NCI-H146 treated with DMSO at 0.1 percent for 48 hours (cell line): ENCODE measurements at regions not wholly inside any gene's neighbourhood (a gene's known extent, or its start where the extent isn't known, plus 50 kb on each side); places are given as distances from the start of the nearest gene placed in this dataset.

Experiments used
- DNase-seq: peaks from one replicate; lab custom pipeline; 2025; ENCODE audit not compliant: unreplicated experiment; lab: John Stamatoyannopoulos, UW

DNA sequence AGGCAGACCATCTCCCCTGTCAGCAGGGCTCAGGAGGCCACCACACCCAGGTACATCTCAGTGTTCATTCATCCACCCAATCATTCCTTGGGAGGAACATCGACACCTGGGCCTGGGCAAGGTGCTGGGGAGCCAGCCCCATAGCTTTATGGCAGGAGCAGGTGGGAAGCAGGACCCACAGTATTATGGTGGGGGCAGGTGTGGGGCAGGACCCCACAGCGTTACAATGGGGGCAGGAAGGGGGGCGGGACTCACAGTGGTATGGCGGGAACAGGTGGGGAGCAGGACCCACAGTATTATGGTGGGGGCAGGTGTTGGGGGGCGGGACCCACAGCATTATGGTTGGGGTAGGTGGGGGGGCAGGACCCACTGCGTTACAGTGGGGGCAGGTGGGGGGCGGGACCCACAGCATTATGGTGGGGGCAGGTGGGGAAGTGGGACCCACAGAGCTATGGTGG lies 128.9 kb upstream of the HS6ST1 start:
- no peak for DNase-seq

DNA sequence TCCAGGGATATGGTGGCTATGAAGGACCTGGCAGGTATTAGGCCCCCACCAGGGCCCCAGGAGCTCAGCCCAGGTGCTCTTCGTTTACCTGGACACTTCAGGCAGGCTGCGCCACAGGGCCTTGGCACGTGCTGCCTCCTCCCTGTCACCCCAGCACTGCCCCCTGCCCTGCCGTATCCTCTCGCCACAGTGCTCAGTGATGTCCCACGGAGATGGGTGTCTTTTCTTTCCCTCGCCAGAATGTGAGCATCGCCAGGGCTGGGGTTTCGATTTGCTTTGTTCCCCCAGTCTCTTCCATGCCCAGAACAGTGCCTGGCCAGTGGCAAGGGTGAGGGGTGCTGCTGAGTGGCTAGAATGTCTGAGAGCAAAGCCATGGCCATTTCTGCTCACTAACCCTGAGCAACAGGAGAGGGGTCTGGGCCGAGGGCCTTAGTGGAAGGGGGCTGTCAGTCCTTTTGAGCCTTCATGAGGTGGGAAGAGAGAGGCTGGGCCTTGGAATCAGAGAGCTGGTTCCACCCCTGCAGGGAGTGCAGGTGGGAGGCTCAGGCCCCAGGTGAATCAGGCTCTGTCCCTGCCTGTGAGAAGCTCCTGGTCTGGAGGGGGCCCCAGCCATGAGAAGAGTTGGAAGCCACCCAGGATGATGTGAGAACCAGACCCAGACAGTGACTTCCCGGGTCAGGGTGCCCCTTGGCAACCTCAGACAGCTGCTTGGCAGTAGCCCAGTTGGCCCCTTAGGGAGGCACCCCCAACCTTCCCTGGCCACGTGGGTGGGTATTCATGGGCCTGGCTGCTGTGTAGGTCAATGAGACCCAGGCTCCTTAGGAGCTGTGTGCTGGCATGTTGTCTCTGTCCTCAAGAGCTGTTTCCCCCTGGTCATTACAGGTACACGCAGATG lies 129.9 kb upstream of the HS6ST1 start:
- DNase-seq, result no peak

DNA sequence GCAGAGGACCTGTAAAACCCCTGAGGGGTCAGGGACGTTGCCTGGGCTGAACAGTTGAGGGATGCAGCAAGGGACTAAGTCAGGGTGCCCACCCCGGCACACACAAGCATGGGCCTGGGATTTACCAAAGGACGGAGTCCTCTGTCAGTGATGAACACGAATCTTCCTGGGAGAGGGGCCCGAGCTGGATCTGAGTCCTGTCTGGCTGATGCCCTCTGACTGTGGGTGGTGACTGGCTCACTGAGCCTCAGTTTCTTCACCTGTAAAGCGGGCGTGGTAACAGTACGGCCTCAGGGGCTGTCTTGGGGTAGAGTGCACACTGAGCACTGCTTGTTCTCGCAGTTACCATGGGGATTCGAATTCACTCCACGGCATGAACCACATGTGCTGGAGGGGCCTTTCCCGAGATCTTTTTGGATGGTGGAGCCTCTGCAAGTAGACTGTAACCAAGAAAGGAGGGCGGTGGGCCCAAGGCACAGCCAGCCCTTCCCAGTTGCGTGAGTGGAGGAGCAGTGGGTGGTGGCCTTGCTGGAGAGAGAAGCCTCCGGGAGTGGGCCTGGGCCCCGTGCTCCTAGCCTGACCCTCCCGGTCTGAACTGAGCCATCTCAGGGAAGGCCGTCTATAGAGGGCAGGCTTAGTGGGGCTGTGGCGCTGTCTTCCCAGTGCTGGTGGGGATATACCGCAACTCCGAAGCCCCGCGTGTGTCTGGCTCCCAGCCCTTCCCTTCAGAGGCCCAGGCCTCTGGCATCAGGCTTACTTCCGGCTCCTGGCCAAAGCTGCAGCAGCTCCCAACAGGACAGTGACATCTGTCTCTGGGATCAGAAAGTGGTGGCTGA lies 130.8 kb upstream of the HS6ST1 start:
- no peak for DNase-seq

DNA sequence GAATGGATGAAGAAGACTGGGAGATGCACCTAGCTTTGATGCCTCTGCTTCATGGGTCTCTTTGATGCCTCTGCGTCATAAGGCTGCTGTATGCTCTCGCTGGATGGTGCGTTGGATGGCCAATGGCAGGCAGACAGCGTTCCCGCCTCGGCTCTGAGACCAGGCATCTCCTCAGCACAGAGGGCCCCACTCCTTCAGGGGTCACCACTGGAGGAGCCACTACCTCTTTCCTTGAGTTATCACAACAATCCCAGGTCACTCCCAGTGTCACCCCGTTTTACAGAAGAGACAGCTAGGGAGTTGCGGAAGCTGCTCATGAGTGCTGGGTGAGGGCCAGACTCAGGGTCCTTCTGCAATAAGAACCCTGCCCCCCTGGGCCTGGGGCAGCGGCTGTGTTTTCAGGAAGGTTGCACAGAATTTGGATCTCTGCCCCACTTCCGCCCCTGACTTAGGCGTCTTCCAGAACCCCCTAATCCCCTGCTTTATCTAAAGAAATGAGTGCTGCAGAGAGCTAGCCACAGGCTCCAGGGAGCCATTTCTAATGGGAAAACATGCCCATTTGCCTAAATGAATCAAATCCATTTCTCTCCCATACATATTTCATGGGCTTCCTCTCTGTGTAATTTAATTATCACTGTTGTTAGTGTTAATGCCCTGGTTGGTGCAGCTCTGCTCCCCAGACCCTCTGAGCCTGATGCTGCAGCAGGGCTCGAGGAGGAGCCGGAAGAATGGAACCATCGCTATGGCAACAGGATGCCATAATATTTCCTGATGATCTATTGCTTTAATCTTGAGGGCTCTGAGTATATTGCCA lies 131.8 kb upstream of the HS6ST1 start:
- DNase-seq, result no peak

DNA sequence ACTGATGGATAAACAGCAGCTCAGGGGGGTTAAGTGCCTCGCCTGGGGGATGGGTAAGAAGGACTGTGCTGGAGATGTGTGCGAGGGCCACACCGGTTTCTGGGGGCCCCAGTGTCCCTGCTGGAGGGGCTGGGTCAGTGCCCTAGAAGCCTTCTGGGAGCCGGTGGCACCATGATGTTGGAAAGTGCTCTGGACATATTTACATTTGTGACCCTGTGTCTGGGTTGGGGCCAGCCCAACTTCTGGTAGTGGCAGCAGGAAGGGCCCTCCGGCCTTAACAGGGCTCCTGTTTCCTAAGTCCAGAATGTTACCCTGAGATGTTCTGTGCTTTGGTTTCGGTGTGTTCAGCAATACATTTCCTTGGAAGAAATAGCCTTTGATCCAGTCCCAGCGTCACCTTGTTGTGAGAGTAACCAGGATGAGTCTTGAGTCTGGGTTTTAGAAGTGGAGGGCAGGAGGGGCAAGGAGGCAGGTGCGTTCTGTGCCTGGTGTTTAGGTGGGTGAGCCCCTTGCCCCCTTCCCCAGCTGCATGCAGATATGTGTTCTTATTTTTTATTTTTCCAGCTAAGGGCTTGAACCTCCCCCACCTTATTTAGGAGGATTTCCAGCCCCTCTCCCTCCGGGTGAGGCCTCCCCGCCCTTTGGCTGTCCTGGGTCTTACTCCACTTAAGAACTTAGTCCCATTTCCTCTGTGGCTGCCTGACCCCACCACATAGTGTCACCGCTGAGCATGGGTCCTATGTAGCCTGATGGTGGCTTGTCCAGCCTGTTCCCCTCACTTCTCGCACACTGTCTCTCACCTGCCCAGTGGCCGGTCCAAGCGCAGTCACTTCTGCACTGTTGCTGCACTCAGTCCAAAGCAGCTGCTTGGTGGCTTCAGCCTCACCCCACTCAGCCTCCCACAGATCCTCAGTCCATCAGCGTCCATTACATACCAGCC lies 132.7 kb upstream of the HS6ST1 start:
- DNase-seq, result no peak

DNA sequence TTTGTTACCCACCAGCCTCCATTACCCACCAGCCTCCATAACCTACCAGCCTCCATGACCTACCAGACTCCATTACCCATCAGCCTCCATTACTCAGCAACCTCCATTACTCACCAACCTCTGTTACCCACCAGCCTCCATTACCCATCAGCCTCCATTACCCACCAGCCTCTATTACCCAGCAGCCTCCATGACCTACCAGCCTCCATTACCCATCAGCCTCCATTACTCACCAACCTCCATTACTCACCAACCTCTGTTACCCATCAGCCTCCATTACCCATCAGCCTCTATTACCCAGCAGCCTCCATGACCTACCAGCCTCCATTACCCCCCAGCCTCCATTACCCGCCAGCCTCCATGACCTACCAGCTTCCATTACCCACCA lies 133.3 kb upstream of the HS6ST1 start:
- no peak for DNase-seq

DNA sequence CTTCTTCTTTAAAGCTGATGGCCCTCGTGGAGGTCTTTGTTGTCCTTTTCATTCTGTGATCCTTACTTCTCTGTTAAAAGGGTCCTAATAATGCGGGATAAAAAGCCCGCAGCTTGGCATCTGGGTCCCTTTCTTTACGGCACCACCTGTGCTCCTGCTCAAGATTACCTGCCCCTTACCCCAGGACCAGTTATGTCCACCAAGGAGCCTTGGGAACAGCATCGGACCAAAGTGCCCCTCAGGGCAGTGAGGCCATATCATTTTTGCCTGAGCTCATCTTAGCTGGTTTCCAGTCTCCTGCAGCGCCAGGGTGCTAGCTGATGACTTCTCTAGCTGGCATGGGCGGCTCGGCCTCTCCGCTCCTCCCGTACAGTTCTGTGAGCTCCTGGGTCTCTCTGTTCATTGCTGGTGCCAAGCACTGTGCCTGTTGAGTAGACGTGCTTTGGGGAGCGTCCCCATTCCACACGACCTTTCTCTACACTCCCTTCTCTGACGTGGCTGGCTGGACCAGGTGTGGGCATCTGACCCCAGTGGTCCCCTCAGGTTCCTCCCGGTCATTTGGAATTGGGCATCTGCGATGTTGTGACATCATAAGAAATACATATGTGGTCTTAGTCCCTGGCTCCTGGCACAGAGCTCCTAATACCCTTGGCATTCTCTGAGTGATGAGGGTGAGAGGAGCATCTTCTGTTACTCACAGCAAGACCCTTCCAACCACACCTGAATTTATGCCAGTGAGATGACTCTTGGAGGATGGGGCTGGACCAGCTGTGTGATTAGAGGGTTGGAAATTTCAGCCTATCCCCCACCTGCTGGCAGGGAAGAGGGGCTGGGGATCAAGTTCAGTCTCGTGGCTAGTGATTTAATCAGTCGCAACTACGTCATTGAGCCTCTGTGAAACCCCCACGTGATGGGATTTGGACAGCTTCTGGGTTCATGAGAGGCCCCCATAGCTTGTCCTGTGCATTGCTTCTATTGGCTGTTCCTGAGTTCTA lies 134.2 kb upstream of the HS6ST1 start:
- no peak for DNase-seq

DNA sequence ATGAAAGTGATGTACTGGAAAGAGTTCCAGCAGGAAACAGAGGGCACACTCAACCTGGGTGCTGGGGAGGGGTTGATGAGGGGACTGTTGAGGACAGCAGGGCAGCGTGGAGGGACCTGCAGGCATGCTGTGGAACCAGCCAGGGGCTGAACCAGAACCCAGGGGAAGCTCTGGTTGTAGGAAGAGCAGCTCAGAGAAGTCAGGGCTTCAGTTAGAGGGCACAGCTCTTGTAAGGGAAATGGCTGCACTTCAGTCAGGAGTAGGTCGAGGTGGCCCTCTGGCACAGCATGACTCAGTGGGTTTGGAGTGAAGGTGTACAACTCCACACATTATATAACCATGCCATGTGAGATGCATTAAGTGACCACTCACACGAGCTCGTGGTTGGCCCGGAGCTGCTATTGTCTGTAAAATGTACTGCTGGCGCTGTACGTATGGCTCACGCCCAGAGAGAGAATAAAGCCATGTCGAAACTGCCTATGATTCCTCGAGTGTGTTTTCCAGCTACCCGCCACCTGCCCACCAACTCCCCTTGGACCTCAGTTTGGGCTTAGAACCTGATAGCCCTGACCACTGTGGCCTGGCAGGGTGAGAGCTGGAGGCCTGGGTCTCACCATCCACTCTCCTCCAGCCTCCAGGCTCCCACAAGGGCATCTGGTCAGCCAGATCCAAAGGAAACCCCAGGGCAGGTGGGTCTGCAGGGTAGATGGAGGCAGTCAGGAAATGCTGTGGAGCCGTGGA lies 136.5 kb upstream of the HS6ST1 start:
- no peak for DNase-seq

DNA sequence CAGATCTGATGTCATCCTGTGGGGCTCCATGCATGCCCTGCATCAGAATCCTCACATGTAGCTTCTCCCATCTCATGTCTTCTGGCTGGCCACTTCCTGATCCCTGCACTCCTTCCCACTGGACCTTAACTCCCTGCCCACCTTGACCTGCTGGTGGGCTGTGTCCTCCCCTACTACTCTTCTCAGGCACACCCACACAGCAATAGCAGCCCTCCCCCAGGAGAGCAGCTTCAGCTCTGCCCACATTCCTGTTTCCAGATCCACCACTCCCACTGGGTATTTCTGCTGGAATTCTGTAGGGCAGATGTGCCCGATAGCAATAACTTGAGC lies 137.0 kb upstream of the HS6ST1 start:
- no peak for DNase-seq

DNA sequence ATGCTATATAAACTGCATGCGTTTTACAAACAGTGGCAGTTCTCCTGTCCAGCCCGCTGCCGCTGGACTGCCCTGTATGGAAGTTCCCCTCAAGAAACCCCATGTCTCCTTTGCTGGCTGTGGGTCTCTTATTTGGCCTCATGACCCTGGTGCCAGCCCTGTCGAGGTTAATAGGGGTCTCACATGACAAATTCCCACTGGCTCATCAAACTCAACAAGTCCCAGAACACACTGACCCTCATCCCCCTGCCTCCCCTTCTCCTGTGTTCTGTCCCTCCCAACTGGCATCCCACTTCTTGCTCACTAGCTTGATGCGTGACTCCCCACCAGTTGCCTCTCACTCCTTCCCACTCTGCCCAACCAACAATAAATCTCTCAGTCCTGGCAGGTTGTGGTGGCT lies 137.6 kb upstream of the HS6ST1 start:
- DNase-seq, result no peak

DNA sequence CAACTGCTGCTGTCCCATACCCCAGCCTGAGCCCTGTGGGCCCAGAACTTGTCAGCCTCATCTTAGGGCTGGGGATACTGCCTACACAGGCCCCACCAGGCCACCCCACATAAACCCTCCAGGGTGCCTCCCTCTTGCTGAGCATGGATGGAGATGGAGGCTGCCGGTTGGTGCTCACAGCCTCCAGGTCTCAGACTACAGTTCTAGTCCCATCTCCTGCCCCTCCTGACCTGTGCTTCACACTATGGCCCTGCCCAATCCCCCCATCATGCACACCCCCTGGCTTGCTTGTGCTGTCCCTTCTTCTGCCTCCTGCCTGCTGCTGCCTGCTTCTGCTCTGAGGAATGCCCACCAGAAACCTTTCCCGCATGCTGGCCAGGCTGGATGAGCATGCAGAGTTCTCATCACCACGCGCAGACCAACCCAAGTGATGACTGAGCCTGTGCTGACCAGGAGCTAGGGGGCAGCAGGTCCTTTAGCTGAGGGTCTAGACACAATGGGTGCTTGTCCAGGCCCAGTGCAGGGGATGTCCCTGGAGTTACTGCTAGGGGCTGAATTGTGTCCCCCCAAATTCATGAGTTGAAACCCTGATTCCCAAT lies 138.4 kb upstream of the HS6ST1 start:
- no peak for DNase-seq

DNA sequence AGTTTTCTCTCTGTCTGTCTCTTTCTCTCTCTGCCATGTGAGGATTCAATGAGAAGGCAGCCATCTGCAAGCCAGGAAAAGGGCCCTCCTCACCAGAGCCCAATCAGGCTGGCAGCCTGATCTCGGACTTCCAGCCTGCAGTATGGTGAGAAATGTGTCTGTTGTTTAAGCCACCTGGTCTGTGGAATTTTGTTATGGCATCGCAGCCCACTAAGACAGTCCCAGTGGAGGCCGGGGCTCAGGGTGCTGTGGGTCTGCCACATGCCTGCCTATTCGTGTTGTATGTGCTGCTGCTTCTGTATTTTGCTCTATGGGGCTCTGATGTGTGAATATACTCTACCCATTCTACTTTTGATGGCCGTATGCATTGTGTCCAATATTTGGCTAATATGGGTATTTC lies 139.0 kb upstream of the HS6ST1 start:
- no peak for DNase-seq

DNA sequence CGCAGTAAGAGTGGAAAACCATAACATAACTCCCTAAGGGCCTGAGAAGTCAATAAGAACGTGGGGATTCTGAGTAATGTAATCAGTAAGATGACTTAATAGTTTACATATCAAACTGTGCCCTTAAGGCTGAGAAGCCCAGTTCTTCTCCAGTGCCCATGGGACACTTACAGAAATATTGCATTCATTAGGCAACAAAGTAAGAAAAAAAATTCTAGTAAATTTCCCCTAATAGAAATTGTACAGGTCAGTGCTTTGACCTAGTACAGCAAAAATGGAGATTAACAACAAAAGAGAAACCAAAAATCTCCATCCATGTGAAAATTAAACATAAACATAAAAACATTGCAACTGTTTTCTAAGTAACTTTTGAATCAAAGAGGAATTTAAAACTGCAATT lies 139.8 kb upstream of the HS6ST1 start:
- DNase-seq, result no peak

DNA sequence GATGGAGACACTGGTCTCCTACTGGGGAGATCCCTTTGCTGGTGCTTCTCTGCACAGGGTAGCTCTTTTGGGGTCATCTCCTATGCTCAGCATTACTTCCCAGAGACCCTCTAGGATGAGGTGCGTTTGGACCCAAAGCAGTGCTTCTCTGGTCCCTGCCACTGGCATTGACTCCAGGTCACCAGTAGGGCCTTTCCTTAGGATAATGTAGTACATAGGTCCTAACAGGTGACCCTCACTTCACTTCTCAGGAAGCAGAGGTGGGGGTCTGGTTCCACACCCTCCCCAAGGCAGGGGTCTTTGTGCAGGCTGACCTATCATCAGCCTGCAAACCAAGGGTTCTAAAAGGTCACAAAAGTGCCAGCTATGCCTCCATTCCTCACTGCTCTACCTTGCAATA lies 145.8 kb upstream of the HS6ST1 start:
- no peak for DNase-seq

DNA sequence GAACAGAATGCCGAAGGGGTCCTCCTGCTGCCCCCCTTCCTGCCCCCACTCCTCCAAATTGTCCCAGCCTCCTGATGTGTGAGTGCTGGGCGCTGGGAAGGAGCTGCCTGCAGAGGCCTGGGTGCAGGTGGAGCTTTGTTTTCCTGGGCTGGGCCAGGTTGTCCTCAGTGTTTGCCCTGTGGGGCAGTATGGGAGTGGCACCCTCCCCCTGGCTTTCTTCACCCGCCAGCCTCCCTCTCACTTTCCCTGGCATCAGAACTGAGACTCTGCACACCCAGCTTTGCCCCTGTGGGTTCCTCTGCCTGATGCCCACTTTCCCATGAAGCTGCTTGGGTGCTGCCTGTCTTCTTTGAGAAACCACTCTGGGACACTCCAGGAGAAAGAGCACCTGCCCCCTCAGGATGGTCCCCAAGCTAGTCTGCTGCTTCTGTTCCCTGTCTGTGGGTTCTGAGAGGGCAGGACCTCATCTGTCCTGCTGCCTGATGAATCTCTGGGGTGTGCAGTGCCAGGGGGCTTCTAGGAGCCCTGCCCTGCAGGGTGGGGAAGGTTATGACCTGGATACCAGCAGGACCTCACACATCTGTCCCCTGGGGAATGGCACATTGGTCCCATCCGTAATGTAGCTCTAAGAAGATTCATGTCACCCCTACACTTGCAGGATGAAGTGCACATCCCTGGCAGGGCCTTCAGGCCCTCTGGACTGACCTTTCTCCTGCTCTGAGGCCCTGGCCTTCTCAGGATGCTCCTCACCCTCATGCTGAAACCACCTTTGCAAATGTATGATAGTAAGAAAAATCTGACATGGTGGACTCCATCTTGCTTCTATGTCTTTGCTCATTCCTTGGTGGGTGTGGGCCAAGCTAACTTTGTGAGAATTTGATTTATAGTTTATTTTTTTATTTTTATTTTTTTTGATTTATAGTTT lies 146.8 kb upstream of the HS6ST1 start:
- no peak for DNase-seq

DNA sequence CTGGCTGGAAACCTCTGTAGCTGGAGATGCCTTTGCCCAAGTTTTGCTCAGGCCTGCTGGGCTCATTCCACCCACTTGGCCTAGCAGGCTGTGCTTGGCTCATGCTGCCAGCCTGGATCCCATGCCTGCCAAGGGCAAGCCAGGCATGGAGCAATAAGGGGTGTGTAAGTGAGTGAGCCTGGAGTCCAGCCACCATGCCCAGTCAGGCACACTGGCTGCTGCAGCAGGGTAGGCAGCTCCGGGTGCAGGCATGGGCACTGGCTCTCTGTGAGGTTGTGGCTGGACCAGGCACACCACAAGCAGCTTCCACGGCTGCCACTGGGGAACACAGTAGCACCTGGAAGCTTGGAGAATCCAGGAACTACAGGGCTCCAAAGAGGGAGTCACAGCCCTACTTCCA lies 147.7 kb upstream of the HS6ST1 start:
- no peak for DNase-seq

DNA sequence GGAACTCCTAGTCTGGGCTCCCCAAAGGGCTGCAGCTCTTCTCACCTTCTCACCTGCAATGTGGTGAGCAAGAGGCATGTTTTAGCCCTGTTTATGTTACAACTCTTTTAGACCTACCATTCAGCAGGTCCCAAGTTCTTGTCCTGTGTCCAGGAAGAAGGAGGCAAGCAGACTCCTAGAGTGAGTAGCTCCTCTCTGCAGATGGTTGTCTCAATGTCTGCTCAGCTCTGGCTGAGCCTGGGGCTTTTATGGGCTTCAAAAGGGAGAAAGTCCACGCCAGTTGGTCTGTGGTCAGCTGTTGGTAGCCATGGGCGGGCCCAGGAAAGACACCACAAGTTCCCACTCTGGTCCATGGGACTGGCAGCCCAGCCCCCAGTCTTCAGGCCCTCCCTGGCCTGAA lies 148.1 kb upstream of the HS6ST1 start:
- no peak for DNase-seq
